Spinal cord (tissue), 9 donors: ENCODE measurements at regions not wholly inside any gene's neighbourhood (a gene's known extent, or its start where the extent isn't known, plus 50 kb on each side); places are given as distances from the start of the nearest gene placed in this dataset.
"Not testable (repeated sequence)": the region's sequence is repeated elsewhere in the genome, so short reads cannot be mapped to it uniquely, and the experiment has no call there.

Source experiments
- DNase-seq, 6 donors: peaks; one replicate each; pipeline versions ENCODE4 v3.0.0 to v3.0.0-alpha.2; 2013 to 2015; ENCODE audit warnings: low spot score in 6 of 6, low read depth in 4 of 6
- H3K27ac ChIP-seq: one replicate; pipeline ENCODE4 v1.5.1; 2013; ENCODE audit warnings: low read depth, low read length, control low read depth
- H3K27me3 ChIP-seq: one replicate; pipeline ENCODE4 v1.6.1; 2013; ENCODE audit warnings: low read length; ENCODE audit not compliant: control insufficient read depth, insufficient read depth
- H3K36me3 ChIP-seq: one replicate; pipeline ENCODE4 v1.6.1; 2013; ENCODE audit warnings: low read length; ENCODE audit not compliant: control insufficient read depth, insufficient read depth
- H3K4me1 ChIP-seq: one replicate; pipeline ENCODE4 v1.6.1; 2013; ENCODE audit warnings: low read length; ENCODE audit not compliant: control insufficient read depth, insufficient read depth
- H3K4me3 ChIP-seq: one replicate; pipeline ENCODE4 v1.5.1; 2013; ENCODE audit warnings: low read depth, low read length, control low read depth
- H3K9me3 ChIP-seq: one replicate; pipeline ENCODE4 v1.6.1; 2013; ENCODE audit warnings: low read length; ENCODE audit not compliant: control insufficient read depth, insufficient read depth
- WGBS: methylation state at CpG from one replicate; pipeline ENCODE4 v1.1.5; 2013; ENCODE audit warnings: missing lambda C conversion rate; ENCODE audit not compliant: insufficient coverage; 5-methylcytosine and 5-hydroxymethylcytosine counted together
- donor health status: healthy.

DNA sequence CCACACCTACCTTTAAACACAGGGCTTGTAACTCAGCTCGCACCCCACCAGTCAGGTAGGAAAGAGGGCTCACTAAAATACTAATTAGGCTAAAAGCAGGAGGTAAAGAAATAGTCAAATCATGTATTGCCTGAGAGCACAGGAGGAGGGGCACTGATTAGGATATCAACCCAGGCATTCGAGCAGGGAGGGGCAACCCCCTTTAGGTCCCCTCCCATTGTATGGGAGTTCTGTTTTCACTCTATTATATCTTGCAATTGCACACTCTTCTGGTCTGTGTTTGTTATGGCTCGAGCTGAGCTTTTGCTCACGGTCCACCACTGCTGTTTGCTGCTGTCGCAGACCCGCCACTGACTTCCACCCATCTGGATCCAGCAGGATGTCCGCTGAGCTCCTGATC is 657.2 kb downstream of the PRIM2 start:
- no peak overlapping the region for H3K4me3 ChIP-seq
- no peaks in the 10 kb centered on the region for H3K9me3 ChIP-seq
- no peak for DNase-seq
- no peak overlapping the region for H3K27ac ChIP-seq
- H3K27me3 ChIP-seq = no peaks in the 10 kb centered on the region
- no peaks in the 10 kb centered on the region for H3K36me3 ChIP-seq
- WGBS = 95% methylated on average over 5 of the region's 7 CpGs
- no peaks in the 10 kb centered on the region for H3K4me1 ChIP-seq

DNA sequence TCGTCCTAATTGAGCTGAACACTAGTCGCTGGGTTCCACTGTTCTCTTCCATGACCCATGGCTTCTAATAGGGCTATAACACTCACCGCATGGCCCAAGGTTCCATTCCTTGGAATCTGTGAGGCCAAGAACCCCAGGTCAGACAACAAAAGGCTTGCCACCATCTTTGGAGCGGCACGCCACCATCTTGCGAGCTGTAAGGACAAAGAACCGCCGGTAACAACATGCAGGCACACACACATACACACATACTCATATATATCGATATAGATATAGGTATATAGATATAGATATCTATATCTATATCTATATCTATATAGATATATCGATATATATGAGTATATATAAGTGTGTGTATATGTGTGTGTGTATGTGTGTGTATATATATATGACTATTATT is 657.7 kb downstream of the PRIM2 start:
- 88% methylated on average over 2 of the region's 10 CpGs for WGBS

DNA sequence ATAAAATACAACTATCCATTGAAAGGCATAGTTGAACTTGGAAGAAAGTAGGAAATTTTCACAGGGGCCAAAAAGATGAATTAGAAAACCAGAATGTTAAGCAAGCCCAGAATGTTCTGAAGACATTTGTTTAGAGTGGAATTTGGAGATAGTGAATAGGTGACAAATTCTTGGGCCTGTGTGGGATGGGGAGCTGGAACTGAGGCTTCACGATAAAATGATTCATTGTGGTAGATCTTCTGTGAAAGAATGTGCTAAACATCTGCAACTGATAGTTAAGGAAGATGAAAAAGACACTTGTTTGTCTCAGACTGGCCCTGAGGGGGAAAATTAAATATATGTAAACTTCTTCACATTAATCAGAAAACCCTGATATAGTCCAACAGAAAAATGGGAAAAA is 658.9 kb downstream of the PRIM2 start:
- WGBS = no CpG with 5 or more reads among the region's 1 CpG
- not testable (repeated sequence) for H3K4me3 ChIP-seq, H3K9me3 ChIP-seq

More for the DNA sequence above, 657.7 kb downstream of the PRIM2 start:
- H3K9me3 ChIP-seq, H3K4me1 ChIP-seq, H3K27ac ChIP-seq, H3K36me3 ChIP-seq, H3K27me3 ChIP-seq, DNase-seq, H3K4me3 ChIP-seq: not testable (repeated sequence)

DNA sequence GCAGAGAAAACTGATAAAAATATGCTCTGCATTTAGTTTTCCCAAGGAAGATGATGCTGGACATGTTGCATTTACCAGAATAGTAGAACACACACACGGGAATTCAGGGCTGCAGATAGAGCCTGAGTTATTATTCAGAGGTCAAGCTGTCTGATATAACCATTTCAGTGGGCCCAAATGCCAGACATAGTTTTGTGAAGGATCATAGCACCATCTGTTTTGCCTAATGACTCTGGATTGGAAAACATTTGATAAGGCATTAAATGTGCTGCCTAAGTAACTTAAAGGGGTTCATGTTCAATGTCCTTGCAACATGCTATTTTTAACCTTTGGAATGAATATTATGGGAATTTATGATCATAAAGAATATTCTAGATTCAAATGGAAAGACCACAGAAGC is 666.2 kb downstream of the PRIM2 start:
- not testable (repeated sequence) for DNase-seq

More for the DNA sequence above, 658.9 kb downstream of the PRIM2 start:
- not testable (repeated sequence) for H3K4me1 ChIP-seq, H3K36me3 ChIP-seq, H3K27ac ChIP-seq, H3K27me3 ChIP-seq, DNase-seq

DNA sequence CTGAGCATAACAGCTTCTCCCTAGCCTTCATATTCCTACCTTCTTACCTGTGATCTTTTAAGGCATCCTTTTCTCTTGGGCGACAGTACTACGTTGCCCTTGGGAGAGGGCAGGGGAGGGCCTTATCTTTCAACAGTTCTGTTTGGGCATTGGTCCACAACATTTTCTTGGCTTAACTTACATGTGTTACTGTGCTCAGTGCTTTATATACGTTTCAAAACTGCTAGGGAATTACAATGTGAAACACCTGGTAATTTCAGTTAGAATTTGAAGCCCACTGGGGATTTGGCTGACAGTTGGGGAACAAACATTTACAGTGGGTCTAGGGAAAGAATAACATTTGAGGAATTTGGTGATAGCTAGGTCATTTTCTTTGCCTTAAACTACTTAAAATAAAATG is 667.1 kb downstream of the PRIM2 start:
- H3K27me3 ChIP-seq, H3K27ac ChIP-seq, H3K9me3 ChIP-seq, H3K4me3 ChIP-seq, H3K36me3 ChIP-seq, DNase-seq, H3K4me1 ChIP-seq: not testable (repeated sequence)
- 43% methylated on average over 1 of the region's 3 CpGs for WGBS

More for the DNA sequence above, 666.2 kb downstream of the PRIM2 start:
- H3K27me3 ChIP-seq, H3K36me3 ChIP-seq, H3K4me3 ChIP-seq, H3K4me1 ChIP-seq, H3K27ac ChIP-seq, H3K9me3 ChIP-seq: not testable (repeated sequence)
- WGBS = no CpG with 5 or more reads among the region's 1 CpG

DNA sequence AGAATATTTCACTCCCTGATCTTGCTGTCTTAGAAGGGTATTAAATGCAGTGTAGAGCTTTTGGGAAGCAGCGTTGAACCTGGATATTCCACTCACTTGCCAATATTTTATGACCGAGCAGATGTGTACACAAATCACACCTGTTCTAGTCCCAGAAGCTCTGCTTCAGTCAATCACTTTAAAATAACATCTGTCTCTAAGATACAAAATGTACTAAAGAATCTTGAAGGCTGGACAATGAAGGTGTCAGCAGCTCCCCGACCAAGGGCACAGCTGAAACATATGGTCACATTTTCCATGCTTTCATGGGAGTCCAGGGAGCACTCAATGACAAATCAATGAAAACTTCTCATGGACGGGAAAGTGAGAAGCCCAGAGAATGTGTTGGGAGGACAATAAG is 668.3 kb downstream of the PRIM2 start:
- 31% methylated on average over 2 of the region's 4 CpGs for WGBS
- not testable (repeated sequence) for H3K4me3 ChIP-seq, H3K27ac ChIP-seq, H3K36me3 ChIP-seq, H3K9me3 ChIP-seq, H3K27me3 ChIP-seq, H3K4me1 ChIP-seq
- peak in 1 of 6 donors; percentile 47 for DNase-seq

DNA sequence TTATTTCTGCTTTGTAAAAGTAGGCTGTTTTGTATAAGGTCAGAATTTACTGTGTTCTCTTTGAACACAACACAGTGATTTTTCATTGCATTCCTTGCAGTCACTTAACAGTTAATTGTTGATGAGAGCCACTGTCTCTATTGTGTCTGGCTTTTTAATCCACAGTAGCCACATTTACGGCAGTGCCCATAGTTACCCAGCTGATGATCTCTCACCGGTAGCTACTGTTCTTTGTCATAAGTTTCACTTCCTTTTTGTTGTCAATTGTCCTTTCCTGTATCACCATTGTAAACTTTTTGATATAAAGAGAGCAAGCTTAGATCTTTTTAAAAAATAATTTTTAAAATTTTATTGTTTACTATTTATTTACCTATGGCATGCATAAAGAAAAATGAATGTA is 669.2 kb downstream of the PRIM2 start:
- not testable (repeated sequence) for H3K4me3 ChIP-seq, H3K27ac ChIP-seq, DNase-seq, H3K9me3 ChIP-seq, H3K36me3 ChIP-seq, H3K4me1 ChIP-seq, H3K27me3 ChIP-seq
- no CpG with 5 or more reads among the region's 2 CpGs for WGBS

DNA sequence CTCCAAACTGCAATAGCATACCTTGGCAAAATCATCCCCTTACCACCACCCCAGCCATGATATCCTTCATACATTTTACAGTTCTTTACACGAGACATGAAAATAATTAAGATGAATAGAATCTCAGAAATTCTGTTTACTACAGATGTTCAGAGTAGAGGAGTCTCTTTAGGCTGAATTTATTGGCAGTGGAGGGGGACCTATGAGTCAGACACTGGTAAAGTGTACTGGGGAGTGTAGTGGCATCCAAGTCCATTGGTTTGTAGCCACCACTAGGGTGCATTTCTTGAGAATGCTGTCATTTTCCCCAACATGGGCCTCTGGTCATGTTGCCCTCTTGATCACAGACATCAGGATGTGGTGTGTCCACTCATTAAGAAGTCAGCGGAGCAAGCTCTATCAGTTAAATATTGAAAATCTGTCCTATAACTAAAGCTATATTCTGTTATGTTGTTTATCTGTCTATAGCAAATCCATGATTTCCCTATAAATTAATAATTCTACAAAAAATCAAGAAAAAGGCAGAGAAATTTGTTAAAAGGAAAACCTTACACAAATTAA is 672.2 kb downstream of the PRIM2 start:
- H3K27ac ChIP-seq, H3K9me3 ChIP-seq, H3K36me3 ChIP-seq, H3K4me3 ChIP-seq, DNase-seq, H3K27me3 ChIP-seq, H3K4me1 ChIP-seq: not testable (repeated sequence)
- WGBS = no CpG with 5 or more reads among the region's 2 CpGs

DNA sequence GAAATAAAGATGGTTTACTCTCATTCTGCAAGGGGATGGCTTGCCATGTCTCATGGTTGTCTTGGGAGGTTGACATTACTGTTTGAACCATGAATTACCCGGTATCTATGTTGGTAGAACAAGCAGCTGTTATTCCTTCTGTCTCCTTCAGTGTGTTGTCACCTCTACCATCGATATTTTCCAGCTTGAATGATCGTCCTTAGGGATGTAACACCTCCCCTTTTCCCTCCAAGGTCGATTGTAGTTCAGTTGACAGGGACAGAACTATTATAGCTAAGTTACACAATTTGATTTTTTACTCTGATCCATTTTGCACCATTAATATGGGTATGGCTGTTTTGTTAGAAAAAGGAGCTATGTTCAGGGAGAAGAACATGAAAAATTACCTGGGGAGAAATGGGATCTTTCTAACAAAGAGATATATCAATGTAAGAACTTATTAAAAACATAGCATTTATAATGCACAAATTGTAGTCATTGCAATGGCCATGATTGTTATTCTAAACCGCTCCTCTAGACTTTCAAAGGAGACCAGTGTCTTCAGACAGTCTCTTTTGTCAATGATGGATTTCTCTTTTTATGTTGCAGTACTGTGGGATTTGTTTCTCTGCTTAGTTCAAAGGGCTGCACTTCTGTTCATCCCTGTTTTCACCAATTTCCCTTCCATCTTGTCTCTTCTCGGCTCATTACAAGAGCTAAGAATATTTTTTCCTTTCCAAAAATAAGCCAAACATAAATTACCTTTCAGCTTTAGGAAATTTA is 681.6 kb downstream of the PRIM2 start:
- not testable (repeated sequence) for H3K4me1 ChIP-seq, H3K27me3 ChIP-seq, H3K36me3 ChIP-seq, H3K4me3 ChIP-seq, H3K9me3 ChIP-seq, H3K27ac ChIP-seq
- DNase-seq = peak in 1 of 6 donors; percentile 23
- WGBS = no CpG with 5 or more reads among the region's 6 CpGs

DNA sequence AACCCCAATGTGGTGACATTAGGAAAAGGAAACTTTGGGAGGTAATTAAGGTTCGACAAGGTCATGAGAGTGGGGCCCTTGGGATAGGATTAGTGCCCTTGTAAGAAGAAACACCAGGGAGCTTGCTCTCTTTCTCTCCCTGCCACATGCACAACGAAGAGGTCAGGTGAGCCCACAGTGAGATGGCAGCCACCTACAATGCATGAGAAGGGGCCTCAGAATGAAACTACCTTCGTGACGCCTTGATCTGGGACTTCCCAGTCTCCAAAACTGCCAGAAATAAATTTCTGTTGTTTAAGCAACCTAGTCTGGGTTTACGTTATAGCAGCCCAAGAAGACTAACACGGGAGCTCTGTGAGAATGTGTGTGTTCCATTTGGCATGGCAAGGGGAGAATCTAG is 682.8 kb downstream of the PRIM2 start:
- not testable (repeated sequence) for H3K27me3 ChIP-seq, H3K4me1 ChIP-seq, H3K9me3 ChIP-seq, DNase-seq, H3K36me3 ChIP-seq, H3K27ac ChIP-seq, H3K4me3 ChIP-seq
- WGBS = 83% methylated on average over 1 of the region's 6 CpGs
